ENCODE measurements at regions not wholly inside any gene's neighbourhood (a gene's known extent, or its start where the extent isn't known, plus 50 kb on each side); places are given as distances from the start of the nearest gene placed in this dataset.

DNA sequence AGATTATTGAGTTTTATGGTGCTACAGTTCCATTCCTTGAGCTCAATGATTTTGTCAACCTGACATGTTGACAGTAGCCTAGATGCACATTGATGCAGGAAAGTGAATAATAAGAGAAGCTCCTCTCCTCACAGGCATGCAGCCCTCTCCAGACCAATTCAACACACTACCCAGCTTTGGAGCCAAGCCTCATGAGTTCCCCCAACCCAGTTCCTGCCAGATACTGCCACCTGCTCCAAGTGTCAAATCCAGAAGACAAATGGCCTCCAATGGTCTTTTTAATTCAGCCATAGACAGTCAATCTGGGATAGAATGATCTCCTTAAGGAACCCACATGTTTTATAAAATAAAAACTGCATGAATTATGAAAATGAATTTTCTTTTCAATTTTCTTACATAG is 83.7 kb upstream of the ARHGEF3 start:
- ChIA-PET CTCF (interaction anchor here (0.6 kb wide), 1 partner anchor 191 kb away, joined by 3 read pairs; no protein-coding TSS in a partner anchor), POLR2A (no interaction called here)
- TF ChIP-seq, protein P1, sequence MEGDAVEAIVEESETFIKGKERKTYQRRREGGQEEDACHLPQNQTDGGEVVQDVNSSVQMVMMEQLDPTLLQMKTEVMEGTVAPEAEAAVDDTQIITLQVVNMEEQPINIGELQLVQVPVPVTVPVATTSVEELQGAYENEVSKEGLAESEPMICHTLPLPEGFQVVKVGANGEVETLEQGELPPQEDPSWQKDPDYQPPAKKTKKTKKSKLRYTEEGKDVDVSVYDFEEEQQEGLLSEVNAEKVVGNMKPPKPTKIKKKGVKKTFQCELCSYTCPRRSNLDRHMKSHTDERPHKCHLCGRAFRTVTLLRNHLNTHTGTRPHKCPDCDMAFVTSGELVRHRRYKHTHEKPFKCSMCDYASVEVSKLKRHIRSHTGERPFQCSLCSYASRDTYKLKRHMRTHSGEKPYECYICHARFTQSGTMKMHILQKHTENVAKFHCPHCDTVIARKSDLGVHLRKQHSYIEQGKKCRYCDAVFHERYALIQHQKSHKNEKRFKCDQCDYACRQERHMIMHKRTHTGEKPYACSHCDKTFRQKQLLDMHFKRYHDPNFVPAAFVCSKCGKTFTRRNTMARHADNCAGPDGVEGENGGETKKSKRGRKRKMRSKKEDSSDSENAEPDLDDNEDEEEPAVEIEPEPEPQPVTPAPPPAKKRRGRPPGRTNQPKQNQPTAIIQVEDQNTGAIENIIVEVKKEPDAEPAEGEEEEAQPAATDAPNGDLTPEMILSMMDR (IDR thresholded peaks at IDR 0.05; ENCODE audit: unreplicated experiment) = no peak
- H3K27me3 Mint-ChIP-seq (ENCODE audit: insufficient read depth, unreplicated experiment) = no peaks in the 10 kb centered on the region
- DNase-seq (ENCODE audit: unreplicated experiment) = no peak
- no peaks in the 10 kb centered on the region for H3K36me3 Mint-ChIP-seq (ENCODE audit: insufficient read depth, unreplicated experiment)
- H3K4me1 Mint-ChIP-seq (ENCODE audit: insufficient read depth, unreplicated experiment) = peaks cover 6% of the 10 kb centered on the region
- no peak overlapping the region for H3K27ac Mint-ChIP-seq (ENCODE audit: low read depth, unreplicated experiment)
- no peaks in the 10 kb centered on the region for H3K9me3 Mint-ChIP-seq (ENCODE audit: unreplicated experiment)
- intact Hi-C loops (cut with micrococcal nuclease) = no loop called here
- H3K4me3 Mint-ChIP-seq (ENCODE audit: unreplicated experiment) = no peak overlapping the region
- BruUV-seq (replicated peaks) = no TSS peak

DNA sequence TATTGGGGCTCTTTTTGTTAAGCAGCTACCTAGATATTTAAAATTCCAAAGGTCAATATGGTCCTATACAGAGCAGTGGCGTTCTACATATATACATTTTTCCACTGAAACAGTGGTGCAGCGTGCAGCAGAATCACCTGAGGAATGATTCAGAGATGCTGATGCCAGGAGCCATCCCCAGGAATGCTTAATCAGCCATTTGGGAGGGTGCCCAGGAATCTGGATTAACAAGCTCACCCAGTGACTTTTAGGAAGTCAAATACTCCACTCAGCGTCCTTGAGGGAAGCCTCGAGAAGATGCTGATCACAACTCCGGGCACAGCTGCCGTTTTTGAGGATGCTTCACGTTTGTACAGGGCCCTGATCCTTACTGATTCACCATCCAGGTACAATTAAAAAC is 82.6 kb upstream of the ARHGEF3 start:
- peak; percentile 27 for DNase-seq (ENCODE audit: unreplicated experiment)
- no peak overlapping the region for H3K27ac Mint-ChIP-seq (ENCODE audit: low read depth, unreplicated experiment)
- no peak overlapping the region for H3K4me3 Mint-ChIP-seq (ENCODE audit: unreplicated experiment)
- ChIA-PET CTCF (interaction anchor here (0.8 kb wide), 1 partner anchor 18 kb away, joined by 3 read pairs; no protein-coding TSS in a partner anchor), POLR2A (no interaction called here)
- no peaks in the 10 kb centered on the region for H3K36me3 Mint-ChIP-seq (ENCODE audit: insufficient read depth, unreplicated experiment)
- no peaks in the 10 kb centered on the region for H3K9me3 Mint-ChIP-seq (ENCODE audit: unreplicated experiment)
- TF ChIP-seq, protein P1 (IDR thresholded peaks at IDR 0.05; ENCODE audit: unreplicated experiment) = no peak
- peaks cover 13% of the 10 kb centered on the region for H3K4me1 Mint-ChIP-seq (ENCODE audit: insufficient read depth, unreplicated experiment)
- H3K27me3 Mint-ChIP-seq (ENCODE audit: insufficient read depth, unreplicated experiment) = no peaks in the 10 kb centered on the region
- intact Hi-C loops (cut with micrococcal nuclease) = no loop called here
- BruUV-seq (replicated peaks) = no TSS peak

DNA sequence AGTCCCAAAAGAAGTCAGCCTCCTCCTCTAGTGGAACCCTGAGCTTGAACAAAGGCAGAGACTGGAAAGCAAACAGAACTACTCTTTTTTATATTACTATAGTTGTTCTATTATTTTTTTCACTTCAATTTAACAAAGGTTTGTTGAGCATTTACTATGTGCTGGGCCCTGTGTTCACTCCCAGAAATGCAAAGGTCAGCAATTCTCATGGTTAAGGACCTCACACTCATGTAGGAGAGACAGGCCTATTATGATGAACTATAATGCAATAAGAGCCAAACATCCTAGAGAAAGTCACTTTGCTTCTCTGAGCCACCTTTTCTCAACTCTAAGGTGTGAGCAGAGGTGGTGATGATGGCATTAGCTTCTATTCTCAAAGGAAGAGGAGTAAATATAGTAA is 82.1 kb upstream of the ARHGEF3 start:
- CTCF ChIA-PET = no interaction called here
- POLR2A ChIA-PET = no interaction called here
- no TSS peak for BruUV-seq (replicated peaks)
- Mint-ChIP-seq H3K36me3 (ENCODE audit: insufficient read depth, unreplicated experiment) (no peaks in the 10 kb centered on the region), H3K4me3 (ENCODE audit: unreplicated experiment) (no peak overlapping the region), H3K27me3 (ENCODE audit: insufficient read depth, unreplicated experiment) (no peaks in the 10 kb centered on the region), H3K4me1 (ENCODE audit: insufficient read depth, unreplicated experiment) (peaks cover 15% of the 10 kb centered on the region), H3K9me3 (ENCODE audit: unreplicated experiment) (no peaks in the 10 kb centered on the region), H3K27ac (ENCODE audit: low read depth, unreplicated experiment) (no peak overlapping the region)
- TF ChIP-seq, protein P1 (IDR thresholded peaks at IDR 0.05; ENCODE audit: unreplicated experiment) = no peak
- intact Hi-C loops (cut with micrococcal nuclease) = no loop called here
- no peak for DNase-seq (ENCODE audit: unreplicated experiment)

- Mint-ChIP-seq H3K4me3 (ENCODE audit: unreplicated experiment) (no peak overlapping the region), H3K36me3 (ENCODE audit: insufficient read depth, unreplicated experiment) (no peaks in the 10 kb centered on the region), H3K9me3 (ENCODE audit: unreplicated experiment) (no peaks in the 10 kb centered on the region), H3K27me3 (ENCODE audit: insufficient read depth, unreplicated experiment) (no peaks in the 10 kb centered on the region), H3K4me1 (ENCODE audit: insufficient read depth, unreplicated experiment) (peaks cover 15% of the 10 kb centered on the region), H3K27ac (ENCODE audit: low read depth, unreplicated experiment) (no peak overlapping the region)
- POLR2A ChIA-PET = no interaction called here
- no peak for DNase-seq (ENCODE audit: unreplicated experiment)
- TF ChIP-seq, protein P1 (IDR thresholded peaks at IDR 0.05; ENCODE audit: unreplicated experiment) = no peak
- CTCF ChIA-PET = no interaction called here
- intact Hi-C loops (cut with micrococcal nuclease) = no loop called here
- no TSS peak for BruUV-seq (replicated peaks)
These were observed 81.1 kb upstream of the ARHGEF3 start for GRCh38 chr3:56882896-56883295.
